HFFc6 (cell line): ENCODE measurements at regions not wholly inside any gene's neighbourhood (a gene's known extent, or its start where the extent isn't known, plus 50 kb on each side); places are given as distances from the start of the nearest gene placed in this dataset.

Source experiments
- DNase-seq: peaks from one replicate; pipeline ENCODE4 v3.0.0-alpha.2; 2018
- H3K27ac Mint-ChIP-seq: 2 replicates; pipeline ENCODE4 v1.8.0; 2020; ENCODE audit warnings: mild to moderate bottlenecking, mixed read lengths
- H3K27me3 Mint-ChIP-seq: 2 replicates; pipeline ENCODE4 v1.8.0; 2021; ENCODE audit warnings: mild to moderate bottlenecking, moderate library complexity, mixed read lengths; ENCODE audit not compliant: insufficient read depth
- H3K36me3 Mint-ChIP-seq: 2 replicates; pipeline ENCODE4 v1.8.0; 2021; ENCODE audit warnings: low read depth, mixed read lengths
- H3K4me1 Mint-ChIP-seq: 2 replicates; pipeline ENCODE4 v1.8.0; 2020; ENCODE audit warnings: low read depth, mixed read lengths
- H3K4me3 Mint-ChIP-seq: 2 replicates; pipeline ENCODE4 v1.8.0; 2020; ENCODE audit warnings: mild to moderate bottlenecking, moderate library complexity, mixed read lengths
- H3K9me3 Mint-ChIP-seq: 2 replicates; pipeline ENCODE4 v1.8.0; 2020; ENCODE audit warnings: mild to moderate bottlenecking, mixed read lengths
- TF ChIP-seq, protein P1 (sequence below): fragments of 200-600 bp; sonication (generic); IDR thresholded peaks from 2 replicates; pipeline ENCODE4 v1.5.0; 2021; ENCODE audit warnings: antibody characterized with exemption, mild to moderate bottlenecking

DNA sequence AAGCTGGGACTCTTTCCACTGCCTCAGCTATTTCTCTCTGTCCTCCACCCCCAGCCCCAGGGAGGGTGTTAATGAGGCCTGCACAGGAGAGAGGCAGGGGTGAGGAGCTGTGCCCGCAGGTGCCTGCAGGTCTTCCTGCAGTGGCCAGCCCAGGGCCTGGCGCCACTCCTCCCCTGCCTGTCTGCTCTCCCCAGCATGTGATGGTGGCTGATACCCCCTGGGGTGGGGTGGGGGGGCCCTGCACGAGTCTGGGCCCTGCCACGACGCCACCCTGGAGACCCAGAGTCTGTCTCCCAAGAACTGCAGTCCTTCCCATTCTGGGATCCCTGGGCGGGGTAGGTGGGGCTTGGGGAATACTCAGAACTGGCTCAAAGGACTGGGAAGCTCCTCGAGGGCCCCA, 166.4 kb upstream of the SMIM23 start:
- Mint-ChIP-seq H3K4me3 (no peak overlapping the region), H3K36me3 (no peaks in the 10 kb centered on the region), H3K9me3 (no peaks in the 10 kb centered on the region), H3K4me1 (peaks cover 11% of the 10 kb centered on the region; the same call in 1 of the 2 replicates), H3K27me3 (peaks cover 29% of the 10 kb centered on the region), H3K27ac (no peak overlapping the region)
- no peak for DNase-seq
- TF ChIP-seq, protein P1, sequence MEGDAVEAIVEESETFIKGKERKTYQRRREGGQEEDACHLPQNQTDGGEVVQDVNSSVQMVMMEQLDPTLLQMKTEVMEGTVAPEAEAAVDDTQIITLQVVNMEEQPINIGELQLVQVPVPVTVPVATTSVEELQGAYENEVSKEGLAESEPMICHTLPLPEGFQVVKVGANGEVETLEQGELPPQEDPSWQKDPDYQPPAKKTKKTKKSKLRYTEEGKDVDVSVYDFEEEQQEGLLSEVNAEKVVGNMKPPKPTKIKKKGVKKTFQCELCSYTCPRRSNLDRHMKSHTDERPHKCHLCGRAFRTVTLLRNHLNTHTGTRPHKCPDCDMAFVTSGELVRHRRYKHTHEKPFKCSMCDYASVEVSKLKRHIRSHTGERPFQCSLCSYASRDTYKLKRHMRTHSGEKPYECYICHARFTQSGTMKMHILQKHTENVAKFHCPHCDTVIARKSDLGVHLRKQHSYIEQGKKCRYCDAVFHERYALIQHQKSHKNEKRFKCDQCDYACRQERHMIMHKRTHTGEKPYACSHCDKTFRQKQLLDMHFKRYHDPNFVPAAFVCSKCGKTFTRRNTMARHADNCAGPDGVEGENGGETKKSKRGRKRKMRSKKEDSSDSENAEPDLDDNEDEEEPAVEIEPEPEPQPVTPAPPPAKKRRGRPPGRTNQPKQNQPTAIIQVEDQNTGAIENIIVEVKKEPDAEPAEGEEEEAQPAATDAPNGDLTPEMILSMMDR: no peak

DNA sequence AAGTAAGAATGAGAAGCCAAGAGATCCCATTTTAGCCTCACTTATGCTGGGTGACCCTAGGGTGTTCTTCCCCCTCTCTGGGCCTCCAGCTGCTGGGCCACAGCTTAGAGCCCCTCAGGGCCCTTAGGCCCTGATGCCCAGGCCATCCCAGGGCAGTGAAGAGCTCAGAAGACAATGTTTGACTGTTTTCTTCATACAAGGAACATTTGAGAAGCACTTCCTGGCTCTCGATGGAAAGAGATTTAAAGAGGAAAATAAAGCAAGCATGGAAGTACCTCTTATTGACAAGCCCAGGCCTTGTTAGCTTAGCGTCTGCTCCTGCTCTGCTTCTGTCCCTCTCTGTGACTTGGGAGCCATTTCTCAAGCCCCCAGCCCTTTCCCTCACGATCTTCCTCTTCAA, 165.9 kb upstream of the SMIM23 start:
- Mint-ChIP-seq H3K36me3 (no peaks in the 10 kb centered on the region), H3K27ac (no peak overlapping the region), H3K4me1 (peaks cover 11% of the 10 kb centered on the region; the same call in 1 of the 2 replicates), H3K9me3 (no peaks in the 10 kb centered on the region), H3K4me3 (no peak overlapping the region), H3K27me3 (peaks cover 29% of the 10 kb centered on the region)
- DNase-seq: no peak
- TF ChIP-seq, protein P1: no peak

DNA sequence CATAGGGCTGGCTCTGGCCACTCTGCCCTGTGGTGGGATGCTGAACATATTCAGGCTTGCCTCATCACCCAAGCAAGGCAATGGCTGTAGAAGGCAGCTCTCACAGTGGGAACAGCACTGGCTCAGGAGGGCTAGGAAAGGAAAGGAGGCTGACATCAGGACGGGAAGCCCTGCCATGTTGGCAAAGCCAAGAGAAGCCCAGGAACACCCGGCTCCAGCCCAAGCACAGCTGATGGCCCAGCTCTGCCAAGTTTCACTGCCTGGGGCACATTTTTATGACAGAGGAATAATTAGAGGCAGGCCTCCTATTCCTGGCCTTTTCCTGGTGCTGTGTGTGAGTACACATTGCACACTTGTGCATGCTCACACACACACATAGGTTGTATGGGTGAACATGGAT, 163.6 kb upstream of the SMIM23 start:
- Mint-ChIP-seq H3K27ac (no peak overlapping the region), H3K9me3 (no peaks in the 10 kb centered on the region), H3K4me1 (peaks cover 11% of the 10 kb centered on the region; the same call in 1 of the 2 replicates), H3K36me3 (no peaks in the 10 kb centered on the region), H3K27me3 (peaks cover 29% of the 10 kb centered on the region), H3K4me3 (no peak overlapping the region)
- TF ChIP-seq, protein P1: no peak
- no peak for DNase-seq

DNA sequence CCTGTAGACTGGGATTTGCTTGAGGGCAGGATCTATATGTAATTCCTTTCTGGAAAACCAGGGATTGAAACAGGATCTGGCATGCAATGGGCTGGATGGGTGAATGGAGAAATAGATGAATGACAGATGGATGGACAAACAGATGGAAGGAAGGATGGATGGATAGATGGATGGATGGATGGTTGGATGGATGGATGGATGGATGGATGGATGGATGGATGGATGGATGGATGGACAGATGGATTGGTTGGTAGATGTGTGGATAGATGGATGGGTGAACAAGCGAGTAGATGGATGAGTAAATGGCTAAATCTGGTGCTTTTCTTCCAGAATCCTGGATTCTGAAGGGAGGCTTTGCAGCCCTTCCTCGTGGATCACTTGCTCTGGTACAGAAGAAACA, 162.5 kb upstream of the SMIM23 start:
- Mint-ChIP-seq H3K27me3 (peaks cover 36% of the 10 kb centered on the region), H3K27ac (no peak overlapping the region), H3K9me3 (no peaks in the 10 kb centered on the region), H3K4me1 (peaks cover 11% of the 10 kb centered on the region; the same call in 1 of the 2 replicates), H3K36me3 (no peaks in the 10 kb centered on the region), H3K4me3 (no peak overlapping the region)
- TF ChIP-seq, protein P1: no peak
- DNase-seq: no peak

DNA sequence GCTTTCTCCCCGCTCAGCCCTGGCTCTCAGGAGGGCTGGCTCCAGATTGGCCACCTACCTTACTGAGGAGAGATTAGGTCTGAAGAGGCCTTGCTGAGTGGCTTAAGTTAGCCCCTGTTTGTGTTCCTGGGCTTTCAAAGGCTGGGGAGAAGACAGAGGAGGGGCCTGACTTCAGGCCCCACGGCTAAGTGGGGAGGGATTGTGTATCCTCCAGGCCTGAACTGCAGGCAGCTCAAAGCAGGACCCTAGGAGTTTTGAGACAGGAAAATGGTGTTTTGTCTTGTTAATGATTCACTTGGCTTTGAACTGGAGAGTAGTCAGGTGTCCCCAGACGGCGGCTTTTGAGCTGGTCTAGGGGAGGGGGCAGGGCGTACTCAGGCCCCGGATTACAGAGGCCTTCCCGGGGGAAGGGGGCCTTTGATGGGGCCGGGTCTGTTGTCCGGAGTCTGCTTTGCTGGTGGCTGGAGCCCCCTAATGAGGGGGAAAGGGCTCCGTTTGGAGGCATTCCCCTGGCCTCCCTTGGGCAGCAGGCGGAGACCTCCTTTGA, 162.0 kb upstream of the SMIM23 start:
- no peaks in the 10 kb centered on the region for H3K36me3 Mint-ChIP-seq
- no peak for DNase-seq
- H3K9me3 Mint-ChIP-seq: no peaks in the 10 kb centered on the region
- peaks cover 11% of the 10 kb centered on the region; the same call in 1 of the 2 replicates for H3K4me1 Mint-ChIP-seq
- peaks cover 41% of the 10 kb centered on the region for H3K27me3 Mint-ChIP-seq
- no peak overlapping the region for H3K4me3 Mint-ChIP-seq
- TF ChIP-seq, protein P1: no peak
- no peak overlapping the region for H3K27ac Mint-ChIP-seq
